SU-DHL-6 (cell line): ENCODE measurements at regions not wholly inside any gene's neighbourhood (a gene's known extent, or its start where the extent isn't known, plus 50 kb on each side); places are given as distances from the start of the nearest gene placed in this dataset.

Source experiments
- H2AFZ ChIP-seq: fragments of 200-600 bp; sonication (generic); 2 replicates; pipeline ENCODE4 v1.6.1; 2014; ENCODE audit warnings: low read depth, mild to moderate bottlenecking, moderate library complexity, mixed read lengths, antibody characterized with exemption, low read length; ENCODE audit not compliant: severe bottlenecking
- H3F3A ChIP-seq: fragments of 200-600 bp; shearing (Covaris generic); 2 replicates; pipeline ENCODE4 v1.6.0; 2016; ENCODE audit warnings: antibody characterized with exemption, mild to moderate bottlenecking; ENCODE audit not compliant: insufficient read depth
- H3K27ac ChIP-seq: fragments of 200-600 bp; sonication (generic); 2 replicates; pipeline ENCODE4 v1.5.1; 2016; ENCODE audit warnings: low read depth, mild to moderate bottlenecking, low read length, moderate library complexity, mixed read lengths
- H3K27me3 ChIP-seq: fragments of 200-600 bp; sonication (generic), shearing (Covaris generic); 2 replicates; pipeline ENCODE4 v1.6.0; 2014; ENCODE audit warnings: mild to moderate bottlenecking, low read length
- H3K36me3 ChIP-seq: fragments of 200-600 bp; sonication (generic); 2 replicates; pipeline ENCODE4 v1.6.1; 2014; ENCODE audit warnings: mild to moderate bottlenecking, low read length, mixed read lengths
- H3K4me2 ChIP-seq: fragments of 300-600, 200-600 bp; shearing (Covaris generic), sonication (generic); 2 replicates; pipeline ENCODE4 v1.6.0; 2014; ENCODE audit warnings: low read length, low read depth, mild to moderate bottlenecking; ENCODE audit not compliant: poor library complexity, severe bottlenecking
- H3K4me3 ChIP-seq: fragments of 200-600 bp; sonication (generic); 2 replicates; pipeline ENCODE4 v1.5.1; 2014; ENCODE audit warnings: antibody characterized with exemption, low read length, mild to moderate bottlenecking, mixed read lengths; ENCODE audit not compliant: insufficient read depth, poor library complexity, severe bottlenecking
- H3K79me2 ChIP-seq: fragments of 200-600 bp; sonication (generic); 2 replicates; pipeline ENCODE4 v1.6.1; 2014; ENCODE audit warnings: mild to moderate bottlenecking, low read length, moderate library complexity; ENCODE audit not compliant: insufficient read depth
- H3K9ac ChIP-seq: fragments of 200-600 bp; sonication (generic); 2 replicates; pipeline ENCODE4 v1.7.0; 2014; ENCODE audit warnings: mild to moderate bottlenecking, low read length
- H3K9me2 ChIP-seq: fragments of 200-600 bp; sonication (generic); replicated peaks from 2 replicates; pipeline ENCODE4 v1.6.1; 2014; ENCODE audit warnings: low read length; ENCODE audit not compliant: insufficient read depth
- H3K9me3 ChIP-seq: fragments of 200-600 bp; sonication (generic); 2 replicates; pipeline ENCODE4 v1.6.1; 2014; ENCODE audit warnings: low read length, mixed read lengths; ENCODE audit not compliant: insufficient read depth
- H4K20me1 ChIP-seq: fragments of 200-600 bp; sonication (generic); 2 replicates; pipeline ENCODE4 v1.6.1; 2014; ENCODE audit warnings: low read depth, mild to moderate bottlenecking, antibody characterized with exemption, low read length, moderate library complexity, mixed read lengths
- CTCF ChIP-seq: fragments of 200-600 bp; sonication (generic); IDR thresholded peaks from one replicate; pipeline ENCODE4 v1.5.1; 2017; ENCODE audit warnings: antibody characterized with exemption, mild to moderate bottlenecking, low read length, moderate library complexity; ENCODE audit not compliant: insufficient read depth, poor library complexity, severe bottlenecking
- EZH2phosphoT487 ChIP-seq: fragments of 200-600 bp; sonication (generic), shearing (Covaris generic); conservative IDR thresholded peaks from 2 replicates; pipeline ENCODE4 v1.6.1; 2018; ENCODE audit warnings: mild to moderate bottlenecking, antibody characterized with exemption, low read length, moderate library complexity, mixed read lengths

GRCh38 chr12:115474539-115475353, 790.8 kb upstream of the TBX3 start:
- TF ChIP-seq EZH2phosphoT487 (no peak), CTCF (no peak)
- Histone ChIP-seq H3K4me2 (no peak overlapping the region), H3K27me3 (no peaks in the 10 kb centered on the region), H2AFZ (no peak overlapping the region), H3K9me3 (no peaks in the 10 kb centered on the region), H3K79me2 (no peaks in the 10 kb centered on the region), H3K36me3 (no peaks in the 10 kb centered on the region), H3K4me3 (no peak overlapping the region), H3K27ac (no peak overlapping the region), H4K20me1 (no peaks in the 10 kb centered on the region), H3K9me2 (no peaks in the 10 kb centered on the region), H3F3A (no peaks in the 10 kb centered on the region), H3K9ac (no peak overlapping the region)

GRCh38 chr12:115473257-115473956, 789.4 kb upstream of the TBX3 start:
- TF ChIP-seq EZH2phosphoT487 (no peak), CTCF (no peak)
- Histone ChIP-seq H3K4me2 (no peak overlapping the region), H2AFZ (no peak overlapping the region), H3K27me3 (no peaks in the 10 kb centered on the region), H3K79me2 (no peaks in the 10 kb centered on the region), H3K4me3 (no peak overlapping the region), H4K20me1 (no peaks in the 10 kb centered on the region), H3K9ac (no peak overlapping the region), H3K36me3 (no peaks in the 10 kb centered on the region), H3F3A (no peaks in the 10 kb centered on the region), H3K9me3 (no peaks in the 10 kb centered on the region), H3K27ac (no peak overlapping the region), H3K9me2 (no peaks in the 10 kb centered on the region)

- TF ChIP-seq EZH2phosphoT487 (no peak), CTCF (no peak)
- Histone ChIP-seq H3K79me2 (no peaks in the 10 kb centered on the region), H3K4me2 (no peak overlapping the region), H3F3A (no peaks in the 10 kb centered on the region), H3K9me2 (no peaks in the 10 kb centered on the region), H3K9me3 (no peaks in the 10 kb centered on the region), H3K27me3 (no peaks in the 10 kb centered on the region), H3K4me3 (no peak overlapping the region), H4K20me1 (no peaks in the 10 kb centered on the region), H3K27ac (no peak overlapping the region), H3K36me3 (no peaks in the 10 kb centered on the region), H2AFZ (no peak overlapping the region), H3K9ac (no peak overlapping the region)
These were observed 788.9 kb upstream of the TBX3 start for GRCh38 chr12:115472852-115473251.
